ENCODE measurements at regions not wholly inside any gene's neighbourhood (a gene's known extent, or its start where the extent isn't known, plus 50 kb on each side); places are given as distances from the start of the nearest gene placed in this dataset.
"Not testable (repeated sequence)": the region's sequence is repeated elsewhere in the genome, so short reads cannot be mapped to it uniquely, and the experiment has no call there.

GRCh38 chr13:63811428-63812004, 2395.9 kb upstream of the PCDH20 start:
- TF ChIP-seq CTCF (IDR thresholded peaks at IDR 0.05 in 4 of 5, conservative IDR thresholded peaks at IDR 0.05 in 1 of 5); POLR2A (IDR thresholded peaks at IDR 0.05): not testable (repeated sequence)

Data from gastrocnemius medialis (tissue), 4 donors.